Stimulated activated CD8-positive, alpha-beta memory T cell treated with anti-CD3 and anti-CD28 coated beads, Interleukin-12 subunit alpha, Interleukin-12 subunit beta, amount 100 ng/mL, for 24 hours (primary cell): ENCODE measurements at regions not wholly inside any gene's neighbourhood (a gene's known extent, or its start where the extent isn't known, plus 50 kb on each side); places are given as distances from the start of the nearest gene placed in this dataset.
"Not testable (repeated sequence)": the region's sequence is repeated elsewhere in the genome, so short reads cannot be mapped to it uniquely, and the experiment has no call there.

Experiments
- DNase-seq: peaks from one replicate; pipeline ENCODE4 v3.0.0-alpha.2; 2020; ENCODE audit errors: extremely low read depth

GRCh38 chr3:6421666-6422445, 439.1 kb upstream of the GRM7 start:
- DNase-seq, result no peak

DNA sequence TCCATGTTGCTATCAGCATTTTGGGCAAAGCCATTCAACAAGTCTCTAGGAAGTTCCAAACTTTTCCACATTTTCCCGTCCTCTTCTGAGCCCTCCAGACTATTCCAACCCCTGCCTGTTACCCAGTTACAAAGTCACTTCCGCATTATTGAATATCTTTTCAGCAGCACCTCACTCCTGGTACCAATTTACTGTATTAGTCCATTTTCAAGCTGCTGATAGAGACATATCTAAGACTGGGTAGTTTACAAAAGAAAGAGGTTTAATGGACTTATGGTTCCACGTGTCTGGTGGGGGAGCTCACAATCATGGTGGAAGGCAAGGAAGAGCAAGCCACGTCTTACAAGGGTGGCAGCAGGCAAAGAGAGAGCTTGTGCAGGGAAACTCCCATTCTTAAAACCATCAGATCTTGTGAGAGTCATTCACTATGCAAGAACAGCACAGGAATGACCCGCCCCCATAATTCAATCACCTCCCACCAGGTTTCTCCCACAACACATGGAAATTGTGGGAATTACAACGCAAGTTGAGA, 435.6 kb upstream of the GRM7 start:
- DNase-seq, result no peak

DNA sequence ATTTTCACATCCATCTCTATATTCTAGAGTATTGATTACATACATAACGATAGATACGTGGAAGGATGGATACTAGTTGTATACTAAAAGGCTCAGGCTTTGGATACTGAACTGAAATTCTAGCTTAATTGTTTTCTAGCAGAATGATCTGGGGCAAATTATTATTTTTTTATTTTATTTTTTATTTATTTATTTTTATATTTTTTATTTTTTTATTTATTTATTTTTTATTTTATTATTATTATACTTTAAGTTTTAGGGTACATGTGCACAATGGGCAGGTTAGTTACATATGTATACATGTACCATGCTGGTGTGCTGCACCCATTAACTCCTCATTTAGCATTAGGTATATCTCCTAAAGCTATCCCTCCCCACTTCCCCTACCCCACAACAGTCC, 432.6 kb upstream of the GRM7 start:
- DNase-seq, result not testable (repeated sequence)

DNA sequence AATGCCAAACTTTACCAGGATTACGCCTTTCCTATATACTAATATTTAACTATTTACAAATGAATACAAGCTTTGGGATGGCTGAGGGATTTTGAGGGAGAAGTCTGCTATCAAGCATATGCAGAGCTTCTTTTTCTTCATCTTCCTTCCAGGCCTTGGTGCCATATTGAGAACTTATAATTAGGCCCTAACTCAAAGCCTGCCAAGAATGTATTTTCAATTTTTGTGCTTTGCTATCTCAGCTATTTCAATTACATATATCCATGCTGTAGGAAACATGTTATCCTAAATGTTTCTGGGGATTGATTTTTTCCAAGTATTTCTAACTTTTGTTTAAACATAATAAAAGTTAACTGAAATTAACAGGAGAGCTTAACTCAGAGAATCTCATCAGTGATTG, 425.0 kb upstream of the GRM7 start:
- DNase-seq, result no peak

GRCh38 chr3:6437631-6438030, 423.3 kb upstream of the GRM7 start:
- no peak for DNase-seq

GRCh38 chr3:6438031-6438430, 422.9 kb upstream of the GRM7 start:
- no peak for DNase-seq

- no peak for DNase-seq
Observed at GRCh38 chr3:6439226-6439625, 421.7 kb upstream of the GRM7 start.

DNA sequence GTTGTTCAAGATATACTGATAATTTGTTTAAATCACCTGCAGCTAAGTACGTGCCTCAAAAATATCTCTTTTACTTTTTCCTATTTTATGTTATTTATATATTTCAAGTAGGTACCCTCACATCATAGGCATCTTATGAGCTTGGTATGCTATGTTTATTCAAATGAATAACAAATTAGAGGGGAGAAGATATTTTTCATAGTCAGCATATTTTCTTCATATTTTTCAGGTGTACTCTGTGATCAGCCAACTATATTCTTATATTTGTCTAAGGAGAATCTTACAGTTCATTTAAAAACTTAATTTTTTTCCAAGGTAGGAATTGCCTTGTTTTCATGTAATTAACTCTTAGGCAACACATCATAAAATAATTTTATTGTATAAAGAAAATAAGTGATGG, 421.1 kb upstream of the GRM7 start:
- DNase-seq, result no peak

GRCh38 chr3:6444888-6445658, 415.8 kb upstream of the GRM7 start:
- DNase-seq, result no peak

GRCh38 chr3:6447166-6447801, 413.6 kb upstream of the GRM7 start:
- DNase-seq, result no peak

DNA sequence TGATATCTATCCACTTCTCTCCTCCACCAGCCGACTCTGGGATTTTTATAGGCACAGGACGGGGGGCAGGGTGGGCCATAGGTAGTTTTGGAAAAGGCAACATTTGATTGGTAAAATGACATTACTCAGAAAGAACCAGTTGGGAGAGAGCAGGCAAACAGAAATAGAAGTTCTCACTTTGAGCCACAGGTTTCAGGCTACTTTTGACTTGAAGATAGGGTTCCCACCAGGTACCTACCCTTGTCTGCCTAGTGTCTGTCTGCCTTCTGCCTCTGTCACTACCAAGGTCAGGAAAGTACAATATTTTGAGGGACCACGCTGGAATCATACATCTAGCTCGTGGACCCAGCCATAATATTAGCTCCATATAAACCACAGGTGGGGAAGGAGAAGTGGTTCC, 412.9 kb upstream of the GRM7 start:
- no peak for DNase-seq

DNA sequence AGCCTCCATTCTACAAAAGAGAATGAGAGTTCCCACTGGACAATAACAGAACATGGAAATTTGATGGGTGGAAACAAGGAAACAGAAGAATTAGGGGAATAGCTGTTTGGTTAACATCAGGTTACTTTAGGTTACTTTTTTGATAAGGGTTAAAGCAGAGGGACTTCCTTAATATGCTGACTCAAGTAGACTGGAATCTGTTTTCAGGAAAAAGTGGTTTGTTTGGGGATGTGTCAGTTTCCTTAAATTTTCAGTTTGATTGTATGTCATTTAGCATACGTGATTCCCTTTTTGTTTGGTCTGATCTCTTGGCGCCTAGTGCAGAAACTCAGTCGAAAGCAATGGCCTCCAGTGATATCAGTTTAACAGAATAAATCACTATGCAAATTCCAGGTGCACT, 411.8 kb upstream of the GRM7 start:
- DNase-seq, result no peak

DNA sequence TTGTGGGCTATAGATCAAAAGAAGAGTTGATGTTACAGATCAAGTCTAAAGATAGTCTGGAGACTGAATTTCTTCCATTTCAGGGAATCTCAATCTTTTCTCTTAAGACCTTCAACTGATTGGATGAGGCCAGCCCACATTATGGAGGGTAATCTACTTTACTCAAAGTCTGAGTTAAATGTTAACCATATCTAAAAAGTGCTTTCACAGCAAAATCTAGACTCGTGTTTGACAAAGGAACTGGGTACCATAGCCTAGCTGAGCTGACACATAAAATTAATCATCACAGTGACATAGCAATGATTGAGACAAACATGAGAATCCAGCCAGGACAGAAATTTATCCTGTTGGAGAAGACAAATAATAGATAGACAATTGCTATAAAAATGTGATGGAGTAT, 407.9 kb upstream of the GRM7 start:
- no peak for DNase-seq

GRCh38 chr3:6455031-6455430, 405.9 kb upstream of the GRM7 start:
- no peak for DNase-seq

- no peak for DNase-seq
Observed at GRCh38 chr3:6467186-6467585, 393.7 kb upstream of the GRM7 start.

DNA sequence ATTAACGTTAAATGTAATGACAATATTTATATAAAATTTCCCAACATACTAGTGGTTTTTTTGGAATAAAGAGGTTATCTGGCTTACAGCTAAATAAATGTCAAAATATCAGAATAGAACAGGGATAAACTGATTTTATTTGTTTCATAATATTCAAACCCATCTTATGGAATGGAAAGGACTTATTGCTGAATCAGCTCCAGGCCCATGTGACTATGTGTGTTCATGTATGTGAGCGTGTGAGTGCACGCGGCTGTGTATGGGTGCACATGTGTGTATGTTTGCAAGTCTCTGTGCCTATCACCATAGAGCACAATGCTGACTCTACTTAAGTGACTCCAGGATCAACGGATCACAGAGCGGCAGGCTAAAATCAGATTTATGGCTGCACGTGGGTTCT, 392.3 kb upstream of the GRM7 start:
- no peak for DNase-seq

GRCh38 chr3:6471744-6472143, 389.2 kb upstream of the GRM7 start:
- no peak for DNase-seq

DNA sequence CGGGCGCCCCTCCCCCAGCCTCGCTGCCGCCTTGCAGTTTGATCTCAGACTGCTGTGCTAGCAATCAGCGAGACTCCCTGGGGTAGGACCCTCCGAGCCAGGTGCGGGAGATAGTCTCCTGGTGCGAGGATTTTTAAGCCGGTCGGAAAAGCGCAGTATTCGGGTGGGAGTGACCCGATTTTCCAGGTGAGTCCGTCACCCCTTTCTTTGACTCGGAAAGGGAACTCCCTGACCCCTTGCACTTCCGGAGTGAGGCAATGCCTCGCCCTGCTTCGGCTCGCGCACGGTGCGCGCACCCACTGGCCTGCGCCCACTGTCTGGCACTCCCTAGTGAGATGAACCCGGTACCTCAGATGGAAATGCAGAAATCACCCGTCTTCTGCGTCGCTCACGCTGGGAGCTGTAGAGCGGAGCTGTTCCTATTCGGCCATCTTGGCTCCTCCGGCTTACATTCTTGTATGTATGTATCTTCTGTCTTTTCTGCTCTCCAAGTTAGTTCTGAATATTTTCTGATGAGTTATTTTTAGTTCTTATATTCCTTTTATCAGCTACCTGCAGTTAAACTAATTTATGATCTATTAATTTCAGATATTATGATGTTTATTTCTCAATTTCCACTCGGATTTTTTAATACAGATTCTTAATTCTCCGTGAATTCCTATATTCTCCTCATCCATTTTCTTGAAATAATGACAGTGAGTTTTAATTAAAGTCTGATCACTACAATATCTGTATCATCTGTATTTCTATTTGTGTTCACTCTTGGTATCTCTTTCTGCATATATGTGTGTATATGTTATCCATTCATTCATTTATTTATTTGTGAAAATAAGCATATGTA, 370.2 kb upstream of the GRM7 start:
- DNase-seq, result not testable (repeated sequence)

DNA sequence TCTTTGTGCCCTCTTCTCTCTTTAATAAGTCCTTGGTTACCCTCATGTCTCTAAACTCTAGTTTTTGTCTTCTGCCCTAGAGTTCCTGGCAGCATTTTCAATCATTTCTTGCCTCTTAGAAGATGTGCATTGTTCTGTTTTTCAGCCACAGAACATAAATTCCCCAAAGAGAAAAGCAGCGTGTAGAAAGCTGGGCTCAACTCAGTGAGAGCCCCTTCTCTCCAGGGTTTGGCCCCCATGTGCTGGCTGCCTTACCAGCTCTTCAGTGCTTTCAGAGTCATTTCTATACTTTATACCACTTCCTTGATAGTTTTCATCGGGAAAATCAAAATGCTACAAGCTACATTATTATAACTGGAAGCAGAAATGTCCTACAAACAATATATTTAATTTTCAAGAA, 369.1 kb upstream of the GRM7 start:
- no peak for DNase-seq

DNA sequence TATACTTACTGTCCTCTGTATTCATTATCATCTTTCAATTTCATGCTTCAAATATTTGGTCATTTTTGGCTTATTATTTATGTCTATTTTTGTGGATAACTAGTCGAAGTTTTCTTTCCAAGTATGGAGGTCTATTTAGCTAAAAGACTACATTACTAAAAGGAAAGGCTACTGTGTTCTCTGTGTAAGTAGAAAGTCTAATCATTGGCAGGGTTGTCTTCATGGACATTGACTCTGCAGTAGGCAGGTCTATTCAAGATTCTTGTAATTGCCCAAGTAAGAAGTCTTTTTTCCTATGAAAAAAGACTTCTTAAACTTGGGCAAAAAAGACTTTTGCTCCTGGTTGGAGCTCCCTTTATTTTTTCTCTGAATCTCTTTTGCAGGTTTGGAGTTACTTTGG, 368.6 kb upstream of the GRM7 start:
- no peak for DNase-seq

DNA sequence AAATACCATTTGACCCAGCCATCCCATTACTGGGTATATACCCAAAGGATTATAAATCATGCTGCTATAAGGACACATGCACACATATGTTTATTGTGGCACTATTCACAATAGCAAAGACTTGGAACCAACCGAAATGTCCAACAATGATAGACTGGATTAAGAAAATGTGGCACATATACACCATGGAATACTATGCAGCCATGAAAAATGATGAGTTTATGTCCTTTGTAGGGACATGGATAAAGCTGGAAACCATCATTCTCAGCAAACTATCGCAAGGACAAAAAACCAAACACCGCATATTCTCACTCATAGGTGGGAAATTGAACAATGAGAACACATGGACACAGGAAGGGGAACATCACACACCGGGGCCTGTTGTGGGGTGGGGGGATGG, 362.0 kb upstream of the GRM7 start:
- not testable (repeated sequence) for DNase-seq

- no peak for DNase-seq
Observed at GRCh38 chr3:6504347-6504746, 356.6 kb upstream of the GRM7 start.
